CD4-positive, alpha-beta T cell (primary cell): ENCODE measurements at regions not wholly inside any gene's neighbourhood (a gene's known extent, or its start where the extent isn't known, plus 50 kb on each side); places are given as distances from the start of the nearest gene placed in this dataset.
"Not testable (repeated sequence)": the region's sequence is repeated elsewhere in the genome, so short reads cannot be mapped to it uniquely, and the experiment has no call there.

ENCODE experiments used
- ATAC-seq: fragments of 200-7000 bp; cut with Tn5 transposase; one replicate; pipeline ENCODE4 v1.10.0; 2022; ENCODE audit warnings: mild to moderate bottlenecking; ENCODE audit not compliant: poor library complexity
- CTCF ChIA-PET: fragments of 350-600 bp; sonication (Branson Sonifier 250); formaldehyde crosslinking; loops from one replicate; lab custom pipeline; 2021; ENCODE audit warnings: antibody characterized with exemption, inconsistent platforms; lab: Charles Lee
- POLR2A ChIA-PET: fragments of 350-600 bp; sonication (Branson Sonifier 250); formaldehyde crosslinking; loops from one replicate; lab custom pipeline; 2021; ENCODE audit warnings: antibody characterized with exemption, inconsistent platforms; lab: Charles Lee
- DNase-seq, 14 experiments: peaks; one replicate each; pipeline ENCODE4 v3.0.0-alpha.2; 2013 to 2020; ENCODE audit warnings: mixed read lengths in 2 of 14
- H3K27ac ChIP-seq, 2 donors: one replicate each; pipeline versions ENCODE4 v1.5.1 to v1.7.0; 2013; ENCODE audit warnings: low read length in 2 of 2, low read depth in 1 of 2, mild to moderate bottlenecking in 1 of 2
- H3K27me3 ChIP-seq, 2 experiments: 1 replicate in 1 of 2; 2 replicates in 1 of 2; pipeline versions ENCODE4 v1.6.1 to v1.7.0; 2013; ENCODE audit warnings: low read length in 2 of 2, control low read depth in 1 of 2, mild to moderate bottlenecking in 1 of 2, moderate library complexity in 1 of 2; ENCODE audit not compliant: insufficient read depth in 2 of 2, control insufficient read depth in 1 of 2
- H3K36me3 ChIP-seq: one replicate; pipeline ENCODE4 v1.6.1; 2013; ENCODE audit warnings: low read length, control low read depth; ENCODE audit not compliant: insufficient read depth
- H3K4me1 ChIP-seq: one replicate; pipeline ENCODE4 v1.6.1; 2013; ENCODE audit warnings: low read length, control low read depth; ENCODE audit not compliant: insufficient read depth
- H3K4me3 ChIP-seq: one replicate; pipeline ENCODE4 v1.5.1; 2013; ENCODE audit warnings: mild to moderate bottlenecking, low read length, moderate library complexity
- H3K9me3 ChIP-seq, 2 experiments: 1 replicate in 1 of 2; 2 replicates in 1 of 2; pipeline versions ENCODE4 v1.6.1 to v1.7.0; 2013; ENCODE audit warnings: low read length in 2 of 2, mild to moderate bottlenecking in 2 of 2, control low read depth in 1 of 2, moderate library complexity in 1 of 2; ENCODE audit not compliant: control insufficient read depth in 1 of 2, insufficient read depth in 1 of 2
- H3K27ac Mint-ChIP-seq: one replicate; pipeline ENCODE4 v1.8.0; 2020; ENCODE audit warnings: mixed read lengths
- H3K27me3 Mint-ChIP-seq: one replicate; pipeline ENCODE4 v1.8.0; 2021; ENCODE audit warnings: mixed read lengths
- H3K36me3 Mint-ChIP-seq: one replicate; pipeline ENCODE4 v1.8.0; 2021; ENCODE audit warnings: low read depth, mixed read lengths
- H3K4me1 Mint-ChIP-seq: one replicate; pipeline ENCODE4 v1.8.0; 2021; ENCODE audit warnings: low read depth, mixed read lengths
- H3K4me3 Mint-ChIP-seq: one replicate; pipeline ENCODE4 v1.8.0; 2020; ENCODE audit warnings: mild to moderate bottlenecking, mixed read lengths
- H3K9me3 Mint-ChIP-seq: one replicate; pipeline ENCODE4 v1.8.0; 2020; ENCODE audit warnings: mixed read lengths
- intact Hi-C, 2 experiments: fragments of 100-400 bp; cut with DNase I in 1 of 2; cut with micrococcal nuclease in 1 of 2; formaldehyde crosslinking; loops; one replicate each; pipeline versions ENCODE4 v1.15.1 to v1.9.0; 2023 to 2025; cut with DNase I, micrococcal nuclease

DNA sequence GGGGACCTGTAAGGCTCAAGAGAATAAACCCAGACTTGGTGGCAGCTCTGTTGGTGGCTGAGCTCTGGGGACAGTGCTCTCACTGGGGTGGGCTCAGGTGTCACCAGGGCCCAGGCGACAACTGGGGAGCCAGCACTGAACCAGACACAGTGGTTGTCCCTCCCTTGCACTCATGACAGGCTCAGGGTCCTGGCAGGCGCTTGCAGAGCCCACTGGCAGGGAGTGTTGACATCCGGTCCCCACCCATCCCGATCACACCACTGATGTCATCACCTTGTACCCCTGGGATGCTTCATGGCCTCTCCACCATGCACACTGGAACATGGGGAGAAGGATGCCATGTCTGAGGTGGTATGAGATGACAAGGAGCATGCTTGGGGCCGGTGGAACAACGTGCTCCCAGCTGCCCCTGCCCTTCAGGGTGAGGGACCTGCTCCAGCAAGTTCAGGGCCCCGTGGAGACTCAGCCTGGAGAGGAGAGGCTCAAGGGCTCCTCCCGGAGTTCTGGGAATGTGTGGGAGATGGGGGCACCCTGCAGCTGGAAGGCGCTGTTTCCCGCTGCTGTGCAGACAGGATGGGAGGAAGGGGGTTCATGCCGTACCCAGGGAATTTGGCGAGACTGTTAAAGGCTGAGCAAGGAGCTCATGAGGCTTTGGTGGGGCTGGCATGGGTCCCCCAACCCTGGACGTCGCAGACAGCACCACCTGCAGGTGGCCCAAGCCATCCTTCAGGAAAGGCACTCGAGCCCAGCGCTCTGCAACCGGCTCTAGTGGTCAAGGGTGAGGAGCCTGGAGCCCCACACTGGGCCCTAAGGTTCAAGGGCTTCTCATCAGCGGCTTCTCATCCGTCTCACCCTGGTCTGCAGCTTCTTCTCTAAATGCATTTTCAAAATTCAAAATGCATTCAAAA is 141.1 kb upstream of the ZNF469 start:
- intact Hi-C loops, POLR2A ChIA-PET, H3K36me3 Mint-ChIP-seq, H3K9me3 ChIP-seq, H3K4me3 ChIP-seq, DNase-seq, H3K4me1 Mint-ChIP-seq, H3K4me1 ChIP-seq, H3K27ac Mint-ChIP-seq, H3K27me3 ChIP-seq, ATAC-seq, H3K27me3 Mint-ChIP-seq, CTCF ChIA-PET, H3K9me3 Mint-ChIP-seq, H3K27ac ChIP-seq, H3K36me3 ChIP-seq, H3K4me3 Mint-ChIP-seq: not testable (repeated sequence)

DNA sequence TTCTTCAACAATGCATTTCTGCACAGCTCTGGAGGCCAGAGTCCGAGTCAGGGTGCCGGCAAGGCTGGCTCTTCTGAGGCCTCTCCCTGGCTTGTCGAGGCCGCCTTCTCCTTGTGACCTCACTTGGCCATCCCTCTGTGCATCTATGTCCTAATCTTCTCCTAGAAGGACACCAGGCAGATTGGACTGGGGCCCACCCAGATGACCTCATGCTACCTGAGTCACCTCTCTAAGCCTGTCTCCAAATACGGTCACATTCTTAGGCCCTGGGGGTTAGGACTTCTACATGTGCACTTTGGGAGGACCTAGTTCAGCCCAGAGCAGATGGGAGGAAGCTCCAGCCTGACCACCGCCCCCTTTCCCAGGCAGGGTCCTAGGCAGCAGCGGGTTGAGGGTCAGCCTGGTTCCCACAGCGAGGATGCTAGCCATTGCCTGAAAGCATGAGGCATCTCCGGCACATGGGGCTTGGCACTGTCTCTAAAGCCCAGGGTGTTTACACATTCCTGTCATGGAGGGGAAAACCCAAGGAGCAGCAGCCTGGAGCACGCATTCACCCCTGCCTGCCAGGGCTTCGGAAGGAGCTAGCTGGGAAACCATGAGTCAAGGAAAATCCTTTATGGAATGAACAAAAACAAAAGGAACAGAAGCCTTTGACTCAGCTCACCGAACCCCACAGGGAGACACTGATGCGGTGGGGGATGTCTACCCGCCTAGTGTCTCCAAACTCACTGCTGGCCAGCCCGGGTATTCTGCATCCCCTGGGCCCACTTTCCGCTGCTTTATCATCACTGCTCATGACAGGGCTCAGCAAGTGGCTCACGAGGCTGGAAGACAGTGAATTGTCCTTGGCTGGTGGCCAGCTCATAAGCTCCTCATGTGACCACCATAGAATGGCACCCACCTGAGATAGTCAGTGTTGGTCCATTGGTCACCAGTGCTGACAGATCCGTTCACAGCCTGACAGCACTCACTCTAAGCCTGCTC is 140.2 kb upstream of the ZNF469 start:
- H3K4me3 ChIP-seq, H3K27ac Mint-ChIP-seq, H3K36me3 ChIP-seq, ATAC-seq, H3K4me3 Mint-ChIP-seq, H3K27ac ChIP-seq, H3K9me3 Mint-ChIP-seq, H3K27me3 ChIP-seq, DNase-seq, CTCF ChIA-PET, H3K4me1 ChIP-seq, H3K36me3 Mint-ChIP-seq, intact Hi-C loops, H3K27me3 Mint-ChIP-seq, H3K4me1 Mint-ChIP-seq, H3K9me3 ChIP-seq, POLR2A ChIA-PET: not testable (repeated sequence)

GRCh38 chr16:88243921-88244320 is 138.8 kb upstream of the ZNF469 start:
- H3K4me3 Mint-ChIP-seq, ATAC-seq, H3K9me3 ChIP-seq, H3K27me3 Mint-ChIP-seq, intact Hi-C loops, CTCF ChIA-PET, H3K36me3 Mint-ChIP-seq, H3K4me1 ChIP-seq, DNase-seq, H3K27me3 ChIP-seq, H3K27ac ChIP-seq, POLR2A ChIA-PET, H3K36me3 ChIP-seq, H3K4me3 ChIP-seq, H3K4me1 Mint-ChIP-seq, H3K9me3 Mint-ChIP-seq, H3K27ac Mint-ChIP-seq: not testable (repeated sequence)

GRCh38 chr16:88245241-88246081 is 137.3 kb upstream of the ZNF469 start:
- H3K36me3 ChIP-seq, H3K9me3 Mint-ChIP-seq, H3K27ac ChIP-seq, H3K9me3 ChIP-seq, ATAC-seq, H3K4me3 ChIP-seq, H3K27ac Mint-ChIP-seq, H3K27me3 Mint-ChIP-seq, POLR2A ChIA-PET, H3K4me3 Mint-ChIP-seq, DNase-seq, H3K27me3 ChIP-seq, H3K4me1 ChIP-seq, H3K4me1 Mint-ChIP-seq, intact Hi-C loops, CTCF ChIA-PET, H3K36me3 Mint-ChIP-seq: not testable (repeated sequence)

- H3K4me3 ChIP-seq, H3K27ac Mint-ChIP-seq, H3K27me3 ChIP-seq, H3K4me3 Mint-ChIP-seq, POLR2A ChIA-PET, H3K36me3 ChIP-seq, H3K4me1 ChIP-seq, H3K9me3 Mint-ChIP-seq, intact Hi-C loops, H3K27ac ChIP-seq, H3K9me3 ChIP-seq, H3K27me3 Mint-ChIP-seq, CTCF ChIA-PET, ATAC-seq, DNase-seq, H3K4me1 Mint-ChIP-seq, H3K36me3 Mint-ChIP-seq: not testable (repeated sequence)
These were observed 135.7 kb upstream of the ZNF469 start for GRCh38 chr16:88246955-88247582.

DNA sequence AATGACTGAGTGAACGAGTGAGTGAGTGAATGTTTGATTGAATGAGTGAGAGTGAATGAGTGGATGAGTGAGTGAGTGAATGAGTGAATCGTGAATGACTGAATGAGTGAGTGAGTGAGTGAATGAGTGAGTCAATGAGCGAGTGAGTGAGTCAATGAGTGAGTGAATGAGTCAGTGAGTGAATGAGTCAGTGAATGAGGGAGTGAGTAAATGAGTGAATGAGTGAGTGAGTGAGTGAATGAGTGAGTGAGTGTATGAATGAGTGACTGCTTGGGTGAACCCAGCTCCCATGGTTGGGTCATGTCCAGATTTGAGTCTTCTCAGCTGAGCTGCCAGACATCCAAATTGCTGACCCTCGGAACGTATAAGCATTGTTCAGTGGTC is 135.2 kb upstream of the ZNF469 start:
- H3K4me1 Mint-ChIP-seq, CTCF ChIA-PET, H3K9me3 Mint-ChIP-seq, H3K4me1 ChIP-seq, H3K36me3 Mint-ChIP-seq, DNase-seq, H3K27me3 ChIP-seq, H3K36me3 ChIP-seq, H3K4me3 ChIP-seq, intact Hi-C loops, POLR2A ChIA-PET, H3K27me3 Mint-ChIP-seq, H3K27ac ChIP-seq, H3K4me3 Mint-ChIP-seq, ATAC-seq, H3K27ac Mint-ChIP-seq, H3K9me3 ChIP-seq: not testable (repeated sequence)
